Activated CD8-positive, alpha-beta memory T cell treated with anti-CD3 and anti-CD28 coated beads, Interleukin-2, amount 50 U/mL, for 48 hours (primary cell): ENCODE measurements at regions not wholly inside any gene's neighbourhood (a gene's known extent, or its start where the extent isn't known, plus 50 kb on each side); places are given as distances from the start of the nearest gene placed in this dataset.
"Not testable (repeated sequence)": the region's sequence is repeated elsewhere in the genome, so short reads cannot be mapped to it uniquely, and the experiment has no call there.

ENCODE experiments used
- DNase-seq: peaks from one replicate; pipeline ENCODE4 v3.0.0-alpha.2; 2020

DNA sequence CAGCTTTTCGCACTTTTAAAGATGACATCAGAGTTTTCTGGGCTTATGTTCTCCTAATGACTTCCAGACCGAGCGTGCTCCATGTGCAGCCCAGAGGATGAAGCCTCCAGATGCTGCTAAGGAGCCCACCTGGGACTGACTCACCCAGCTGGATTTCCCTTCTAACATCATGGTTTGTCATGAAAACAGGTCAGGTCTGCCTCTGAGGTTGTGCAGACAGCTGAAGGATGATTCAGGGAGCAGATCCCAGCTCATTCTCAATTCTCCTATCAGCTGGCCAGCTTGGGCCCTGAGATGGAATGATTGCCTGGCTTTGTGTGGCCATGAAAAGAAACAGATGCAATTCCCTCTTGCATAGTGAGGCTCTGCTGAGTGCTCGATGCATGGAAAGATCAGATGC lies 123.9 kb upstream of the DUSP10 start:
- no peak for DNase-seq

DNA sequence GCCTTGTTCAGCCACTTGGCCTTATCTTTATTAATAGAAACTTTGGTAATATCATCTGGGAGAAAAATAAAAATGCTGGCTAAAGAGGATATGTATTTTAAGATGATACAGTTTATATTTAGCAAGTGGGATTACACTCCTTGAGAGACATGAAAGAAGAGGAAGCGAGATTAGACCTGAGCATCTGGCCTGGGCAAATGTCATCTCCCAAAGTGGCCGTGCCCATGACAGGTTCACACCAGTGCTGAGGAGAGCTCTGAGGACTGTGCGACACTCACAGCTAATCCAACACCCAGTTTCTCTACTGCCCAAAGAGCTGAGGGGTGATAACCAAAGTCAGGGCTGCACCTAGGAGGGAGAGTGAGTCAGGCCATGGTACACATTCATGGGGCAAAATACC lies 121.7 kb upstream of the DUSP10 start:
- DNase-seq: no peak

- DNase-seq: no peak
Measured at GRCh38 chr1:221862971-221863370, 121.1 kb upstream of the DUSP10 start.

DNA sequence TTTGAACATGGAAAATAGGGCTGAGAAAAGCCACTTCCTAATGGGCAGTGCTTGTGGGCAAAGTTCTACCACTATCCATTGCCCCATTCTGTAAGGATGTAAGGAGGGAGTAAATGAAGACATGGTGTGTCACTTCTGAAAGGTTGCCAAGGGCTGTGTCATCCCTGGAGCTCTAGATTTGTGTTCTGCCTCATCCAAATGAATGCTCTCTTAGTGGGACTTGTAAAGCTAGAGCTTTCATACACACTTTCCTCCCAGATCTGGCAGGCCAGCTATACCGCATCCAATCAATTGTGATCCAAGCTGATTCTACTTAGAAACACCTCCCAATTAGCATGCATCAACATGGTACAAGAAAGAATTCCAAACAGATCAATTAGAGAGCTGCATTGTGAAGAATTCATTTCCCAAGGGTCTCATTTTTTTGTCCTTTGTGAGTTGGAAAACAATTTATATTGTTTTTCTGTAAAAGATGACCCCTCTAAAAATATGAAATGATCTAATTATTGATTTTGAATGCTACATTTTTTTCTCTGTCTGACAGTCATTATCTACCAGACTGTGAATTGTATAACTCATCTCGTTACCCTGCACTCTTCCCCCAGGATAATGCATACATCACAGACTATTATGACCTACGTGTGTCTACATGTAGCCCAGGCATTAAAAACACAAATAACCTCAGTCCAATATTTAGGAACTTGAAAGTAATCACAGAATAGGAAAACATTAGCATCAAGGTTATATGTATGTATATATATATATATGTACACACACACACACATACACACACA lies 117.1 kb upstream of the DUSP10 start:
- DNase-seq: no peak

GRCh38 chr1:221857094-221857444 lies 115.2 kb upstream of the DUSP10 start:
- not testable (repeated sequence) for DNase-seq

DNA sequence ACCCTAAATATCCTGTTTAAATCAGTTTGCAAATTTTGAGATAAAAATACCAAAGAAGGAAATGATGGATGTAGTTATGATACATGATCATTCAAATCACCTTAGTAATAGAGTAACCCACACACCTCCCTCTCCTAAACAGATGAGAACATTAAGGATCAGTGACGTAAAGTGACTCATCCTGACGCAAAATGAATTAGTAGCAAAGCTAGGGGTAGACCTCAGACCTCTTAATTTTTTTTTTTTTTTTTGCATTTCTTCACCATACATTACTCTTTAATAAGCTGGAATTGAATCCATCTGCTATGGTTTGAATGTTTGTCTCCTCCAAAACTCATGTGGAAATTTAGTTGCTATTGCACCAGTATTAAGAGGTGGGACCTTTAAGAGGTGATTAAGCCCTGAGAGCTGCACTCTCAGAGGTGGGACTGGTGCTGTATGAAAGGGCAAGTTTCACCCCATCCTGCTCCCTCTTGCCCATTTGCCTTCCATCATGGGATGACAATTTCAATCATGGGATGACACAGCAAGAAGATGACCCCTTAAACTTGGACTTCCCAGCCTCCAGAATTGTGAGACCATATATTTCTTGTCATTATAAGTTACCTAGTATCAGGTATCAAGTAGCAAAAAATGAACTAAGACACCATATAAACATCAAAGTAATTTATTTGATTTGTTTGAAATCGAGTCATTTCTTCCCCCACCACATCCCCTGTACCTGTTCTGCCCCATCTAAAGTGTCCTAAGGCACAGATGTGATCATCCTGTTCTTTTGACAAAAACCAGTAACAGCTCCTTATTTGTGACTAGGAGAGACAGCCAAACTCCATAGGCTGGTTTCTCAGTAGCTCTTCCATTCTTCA lies 114.6 kb upstream of the DUSP10 start:
- no peak for DNase-seq

GRCh38 chr1:221855156-221855555 lies 113.3 kb upstream of the DUSP10 start:
- DNase-seq: no peak

- DNase-seq: no peak
Measured at GRCh38 chr1:221851336-221851735, 109.4 kb upstream of the DUSP10 start.

DNA sequence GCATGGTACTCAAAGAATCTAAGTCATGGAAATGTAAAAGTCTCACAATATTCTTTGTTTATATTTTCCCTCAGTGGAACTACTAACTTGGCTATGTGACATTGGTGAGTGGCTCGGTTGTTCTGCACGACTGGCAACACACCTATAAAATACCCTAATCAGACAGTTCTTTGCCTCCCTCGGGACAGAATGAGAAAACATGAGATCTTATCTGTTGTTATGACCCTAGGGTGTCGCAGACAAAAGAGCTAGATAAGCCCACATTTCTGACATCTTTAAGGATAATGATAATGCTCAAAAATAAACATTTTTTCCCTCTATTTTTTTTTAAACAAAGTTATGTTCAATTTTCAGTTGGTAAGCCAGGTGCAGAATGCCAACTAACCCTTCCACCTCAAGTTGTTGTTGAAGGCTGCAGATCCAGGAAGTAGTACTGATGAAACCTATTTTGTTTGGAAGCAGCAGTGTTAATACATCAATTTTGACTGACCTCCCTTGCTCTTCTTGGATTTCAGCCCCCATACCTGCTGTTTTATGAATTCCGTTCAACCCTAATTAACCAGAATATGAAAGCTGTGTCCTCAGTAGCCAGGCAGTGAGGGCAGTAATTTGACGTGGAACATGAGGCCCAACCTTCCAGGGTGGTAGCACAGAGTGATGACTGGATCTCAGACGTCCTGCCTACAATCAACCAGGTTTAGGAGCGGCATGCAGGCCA lies 108.7 kb upstream of the DUSP10 start:
- no peak for DNase-seq

DNA sequence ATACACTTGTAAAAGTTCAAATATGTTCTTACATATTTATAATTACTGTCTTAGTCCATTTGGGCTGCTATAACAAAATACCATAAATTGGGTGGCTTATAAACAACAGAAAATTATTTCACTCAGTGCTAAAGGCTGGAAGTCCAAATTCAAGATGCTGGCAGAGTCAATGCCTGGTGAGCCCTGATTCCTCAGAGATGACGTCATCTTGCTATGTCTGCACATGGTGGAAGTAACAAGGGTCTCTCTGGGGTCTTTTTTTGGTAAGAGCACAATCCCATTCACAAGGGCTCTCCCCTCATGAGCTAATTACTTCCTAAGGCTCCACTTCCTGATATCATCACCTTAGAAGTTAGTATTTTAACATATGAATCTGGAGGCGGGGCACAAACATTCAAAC lies 108.0 kb upstream of the DUSP10 start:
- DNase-seq: no peak

DNA sequence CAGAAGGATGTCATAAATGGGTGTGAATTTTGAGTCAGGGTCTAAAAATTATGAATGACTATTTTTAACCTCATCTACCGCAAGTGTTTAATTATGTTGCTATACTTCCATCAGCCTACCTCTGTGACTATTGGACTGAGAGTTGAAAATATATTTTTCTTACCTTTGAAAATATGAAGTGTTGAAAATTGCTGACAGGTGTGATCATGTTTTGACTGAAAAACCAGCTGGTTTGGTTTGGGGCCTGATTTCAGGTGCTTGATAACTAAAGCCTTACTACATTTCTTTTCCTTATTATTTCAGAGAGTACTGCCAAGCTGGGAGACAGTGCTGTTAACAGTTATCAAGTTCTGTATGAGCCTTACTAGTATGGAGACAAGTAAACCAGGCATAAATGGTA lies 107.2 kb upstream of the DUSP10 start:
- no peak for DNase-seq

DNA sequence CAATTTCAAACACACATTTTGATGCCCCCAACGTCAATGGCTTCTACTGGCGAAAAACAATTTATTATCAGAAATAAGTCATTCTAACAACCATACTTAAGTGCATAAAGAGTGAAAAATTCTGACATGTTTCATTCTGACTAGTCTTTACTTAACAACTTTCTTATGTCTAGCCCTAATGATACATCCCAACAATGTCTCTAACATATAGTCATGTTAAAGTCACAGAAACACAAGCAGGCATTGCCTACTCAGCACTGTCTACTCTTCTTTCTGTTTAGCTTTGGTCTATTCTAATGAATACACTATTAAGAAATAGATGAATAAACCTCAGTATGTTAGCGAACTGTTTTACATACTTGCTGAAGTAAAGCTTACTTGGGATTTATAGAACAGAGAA lies 105.8 kb upstream of the DUSP10 start:
- DNase-seq: no peak

DNA sequence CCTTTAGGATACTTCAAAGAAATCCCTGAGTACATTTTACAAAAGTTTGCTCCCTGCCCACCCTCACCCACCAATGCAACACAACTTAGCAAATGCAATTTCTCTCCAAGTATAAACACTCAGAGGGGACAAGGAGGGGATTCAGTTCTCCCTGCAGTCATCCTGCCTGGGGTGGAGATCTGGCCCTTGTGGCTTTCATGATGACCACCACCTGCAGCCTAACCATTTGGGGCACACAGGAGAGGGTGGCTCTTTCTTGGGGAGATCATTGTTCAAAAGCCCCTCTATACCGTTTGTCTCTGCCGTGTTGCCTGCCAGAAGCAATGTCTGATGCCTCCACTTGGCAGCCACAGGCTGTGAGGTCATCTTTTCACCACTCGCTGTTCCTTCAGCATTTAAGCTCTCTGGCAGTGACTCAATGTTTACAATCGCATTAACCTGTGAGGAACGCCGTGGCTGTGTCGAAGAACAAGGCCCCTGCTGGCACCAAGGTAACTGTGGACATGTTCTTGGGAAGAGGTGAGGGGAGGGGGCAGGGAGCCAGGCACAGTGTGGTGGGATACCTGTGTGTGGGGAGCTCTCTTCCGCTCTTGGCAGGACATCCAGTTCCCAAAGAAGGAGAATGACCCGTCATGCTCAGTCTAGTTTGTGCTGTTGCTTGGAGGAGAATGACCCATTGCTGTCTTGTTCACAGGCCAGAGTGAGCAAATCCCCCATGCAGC lies 103.9 kb upstream of the DUSP10 start:
- no peak for DNase-seq

DNA sequence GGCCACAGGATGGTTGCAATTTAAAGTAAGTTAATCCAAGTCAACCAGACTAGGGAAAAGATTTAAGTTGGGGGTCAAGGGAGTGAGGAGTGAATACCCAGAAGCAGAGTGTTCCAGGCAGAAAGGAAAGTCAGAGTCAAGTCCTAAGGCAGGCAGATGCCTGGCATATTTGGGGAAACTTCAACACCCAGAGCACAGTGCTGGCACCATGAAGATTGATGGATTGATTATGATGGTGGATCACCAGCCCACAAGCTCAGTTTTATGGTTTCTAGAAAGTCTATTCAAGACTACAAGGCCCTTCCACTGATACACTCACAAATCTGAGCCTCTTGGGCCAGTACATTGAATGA lies 100.1 kb upstream of the DUSP10 start:
- DNase-seq: no peak

- no peak for DNase-seq
Measured at GRCh38 chr1:221841251-221841982, 99.5 kb upstream of the DUSP10 start.

DNA sequence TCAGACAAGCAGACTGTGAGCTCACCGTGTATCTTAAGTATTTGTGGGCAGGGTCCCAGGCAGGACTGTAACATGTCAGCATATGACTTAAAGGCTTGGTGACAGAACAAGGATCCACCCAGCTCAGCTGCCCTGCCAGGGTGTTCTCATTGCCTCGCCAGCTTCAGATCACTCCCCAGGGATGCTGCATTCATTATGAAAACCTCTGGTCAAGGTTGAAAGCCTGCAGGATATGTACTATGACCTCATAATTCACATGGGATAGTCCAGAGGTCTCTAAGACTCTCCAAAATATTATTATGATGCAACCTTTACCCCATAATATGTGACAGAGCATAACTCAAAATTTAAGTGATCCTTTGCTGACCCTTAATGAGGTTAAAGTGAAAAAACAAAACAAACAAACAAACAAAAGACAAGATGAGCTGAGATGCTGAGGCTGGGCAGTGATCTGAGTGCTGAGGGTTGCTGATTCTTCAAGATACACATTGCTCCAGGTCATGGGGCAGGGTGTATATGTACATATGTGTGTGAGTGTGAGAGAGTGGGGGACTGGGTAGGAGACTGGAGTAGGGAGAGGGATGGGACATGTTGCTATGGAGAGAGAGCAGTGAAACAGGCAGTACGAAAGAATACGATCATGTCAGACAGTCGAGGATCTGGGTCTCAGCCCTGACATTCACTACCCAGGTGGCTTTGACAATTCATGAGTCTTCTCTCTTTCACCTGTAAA lies 98.8 kb upstream of the DUSP10 start:
- DNase-seq: no peak

GRCh38 chr1:221839782-221840395 lies 98.0 kb upstream of the DUSP10 start:
- peak; percentile 81 for DNase-seq

DNA sequence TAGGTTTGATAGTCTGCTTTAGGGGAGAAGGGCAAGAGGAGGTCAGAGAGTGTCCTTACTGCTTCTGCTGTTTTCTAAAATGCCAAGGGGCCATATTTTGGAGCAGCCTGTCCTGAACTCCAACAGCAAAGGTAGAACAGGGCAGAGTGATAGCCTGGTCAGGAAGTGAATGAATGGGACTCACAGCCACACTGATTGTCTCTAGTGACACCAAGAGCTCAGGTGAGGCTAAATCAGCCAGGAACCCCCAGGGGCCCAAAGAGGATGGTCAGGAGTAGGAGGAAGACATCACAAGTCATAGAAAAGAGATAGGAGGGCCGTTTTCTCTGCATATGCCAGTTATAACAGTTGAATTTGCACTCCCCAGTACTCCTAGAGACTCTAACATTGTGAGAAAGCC lies 97.4 kb upstream of the DUSP10 start:
- DNase-seq: no peak

DNA sequence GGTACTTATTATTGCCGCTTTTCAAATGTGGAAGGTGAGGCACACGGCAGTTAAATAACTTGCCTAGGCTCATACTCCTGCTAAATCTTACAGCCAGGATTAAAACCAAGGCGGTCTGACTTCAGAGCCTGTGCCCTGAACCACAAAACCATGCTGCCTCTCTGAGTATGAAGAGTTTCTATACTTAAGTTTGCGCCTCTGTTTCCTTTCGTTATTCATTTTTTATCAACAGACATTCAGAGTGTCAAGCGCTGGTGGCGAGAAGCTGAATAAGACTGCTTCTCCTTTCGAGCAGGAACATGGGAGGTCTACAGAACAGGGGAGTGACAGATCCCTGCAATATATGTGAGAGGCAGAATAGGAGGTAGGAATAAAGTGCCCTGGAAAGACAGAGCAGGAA lies 96.0 kb upstream of the DUSP10 start:
- no peak for DNase-seq

GRCh38 chr1:221834698-221835513 lies 93.0 kb upstream of the DUSP10 start:
- DNase-seq: no peak
